ENCODE measurements at regions not wholly inside any gene's neighbourhood (a gene's known extent, or its start where the extent isn't known, plus 50 kb on each side); places are given as distances from the start of the nearest gene placed in this dataset.

- TF ChIP-seq JUN (IDR thresholded peaks at IDR 0.05; ENCODE audit: borderline replicate concordance, insufficient read depth, insufficient read length, low read depth) (no peak), CTCF (IDR thresholded peaks at IDR 0.05; ENCODE audit: extremely low read depth in 1 of 2, insufficient read depth in 1 of 2, low read depth in 1 of 2, low read length in 2 of 2) (no peak), EZH2 (IDR thresholded peaks at IDR 0.05; ENCODE audit: borderline replicate concordance, low read depth, low read length, severe bottlenecking) (no peak), POLR2A (IDR thresholded peaks at IDR 0.05; ENCODE audit: low read depth, low read length) (no peak), POLR2AphosphoS5 (IDR thresholded peaks at IDR 0.05; ENCODE audit: insufficient read depth, low read depth, low read length) (no peak), MAX (IDR thresholded peaks at IDR 0.05; ENCODE audit: insufficient read depth, insufficient read length) (no peak), FOS (IDR thresholded peaks at IDR 0.05; ENCODE audit: borderline replicate concordance, insufficient read depth, low read length) (no peak), GATA2 (IDR thresholded peaks at IDR 0.05; ENCODE audit: insufficient read depth, insufficient read length, low read depth, low read length) (no peak), MYC (IDR thresholded peaks at IDR 0.05; ENCODE audit: low read depth, low read length) (no peak)
These were observed 136.7 kb upstream of the ETV3 start for GRCh38 chr1:157274698-157275534.

Measured in endothelial cell of umbilical vein (primary cell).